CD4-positive, alpha-beta T cell treated with Interferon alpha-2 for 1 hour (primary cell): ENCODE measurements at regions not wholly inside any gene's neighbourhood (a gene's known extent, or its start where the extent isn't known, plus 50 kb on each side); places are given as distances from the start of the nearest gene placed in this dataset.
"Not testable (repeated sequence)": the region's sequence is repeated elsewhere in the genome, so short reads cannot be mapped to it uniquely, and the experiment has no call there.

ENCODE experiments used
- DNase-seq, 2 donors: peaks; one replicate each; pipeline ENCODE4 v3.0.0-alpha.2; 2020 to 2022

DNA sequence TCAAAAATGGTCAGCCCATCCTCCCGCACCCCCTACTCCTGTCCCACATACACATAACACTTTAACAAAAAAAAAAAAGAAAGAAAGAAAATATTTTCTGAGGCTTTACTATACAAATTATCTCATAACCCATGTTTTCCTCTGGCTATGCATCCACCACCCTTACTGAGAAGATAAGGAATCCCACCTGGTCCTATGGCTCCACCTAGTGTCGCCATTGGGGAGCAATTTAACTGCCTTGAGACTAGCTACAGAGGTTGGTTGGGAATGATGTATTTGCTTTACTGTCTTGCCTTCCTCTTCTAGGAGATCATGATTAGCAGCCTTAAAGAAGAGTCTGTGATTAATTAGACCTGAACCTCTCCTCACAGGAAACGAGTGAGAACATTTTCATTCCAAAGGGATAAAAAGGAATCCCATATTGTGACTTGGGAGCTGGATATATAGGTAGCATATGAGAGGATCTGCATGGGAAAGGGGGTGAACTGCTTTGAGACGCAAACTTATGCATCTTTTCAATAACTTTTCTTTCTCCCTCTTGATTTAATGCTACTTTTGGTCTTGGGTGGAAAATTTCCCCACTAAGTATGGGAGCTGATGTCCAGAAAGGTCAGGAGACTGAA is 77.7 kb upstream of the SELENOP start:
- DNase-seq, result peak; percentile 62 to 69

DNA sequence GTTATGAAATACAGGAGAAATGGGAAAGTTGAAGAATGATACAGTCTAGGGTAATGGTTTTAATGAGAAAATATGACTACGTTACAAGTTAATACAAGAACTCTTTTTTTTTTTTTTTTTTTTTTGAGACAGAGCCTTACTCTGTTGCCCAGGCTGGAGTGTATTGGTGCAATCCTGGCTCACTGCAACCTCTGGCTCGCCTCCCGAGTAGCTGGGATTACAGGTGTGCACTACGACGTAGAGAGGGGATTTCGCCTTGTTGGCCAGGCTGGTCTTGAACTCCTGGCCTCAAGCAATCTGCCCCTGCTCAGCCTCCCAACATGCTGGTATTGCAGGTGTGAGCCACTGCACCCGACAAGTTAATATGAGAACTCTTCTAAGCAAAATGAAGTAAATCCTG is 77.1 kb upstream of the SELENOP start:
- no peak for DNase-seq

DNA sequence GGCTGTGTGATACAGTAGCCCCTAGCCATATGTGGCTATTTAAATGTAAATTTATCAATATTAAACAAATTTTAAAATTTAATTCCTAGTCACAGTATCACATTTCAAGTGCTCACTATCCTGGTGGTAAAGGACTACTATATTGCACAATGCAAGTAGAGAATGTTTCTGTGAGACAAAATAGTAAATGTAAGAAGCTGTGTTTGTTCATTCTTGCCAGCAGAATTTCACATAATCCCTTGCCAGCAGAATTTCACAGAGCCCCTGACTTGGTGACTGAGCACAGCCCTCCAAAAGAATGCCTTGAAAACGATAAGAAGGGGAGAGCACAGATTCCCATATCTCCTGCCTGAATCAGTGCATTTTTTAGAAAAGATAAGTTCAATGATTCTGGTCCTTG is 75.9 kb upstream of the SELENOP start:
- DNase-seq, result no peak

DNA sequence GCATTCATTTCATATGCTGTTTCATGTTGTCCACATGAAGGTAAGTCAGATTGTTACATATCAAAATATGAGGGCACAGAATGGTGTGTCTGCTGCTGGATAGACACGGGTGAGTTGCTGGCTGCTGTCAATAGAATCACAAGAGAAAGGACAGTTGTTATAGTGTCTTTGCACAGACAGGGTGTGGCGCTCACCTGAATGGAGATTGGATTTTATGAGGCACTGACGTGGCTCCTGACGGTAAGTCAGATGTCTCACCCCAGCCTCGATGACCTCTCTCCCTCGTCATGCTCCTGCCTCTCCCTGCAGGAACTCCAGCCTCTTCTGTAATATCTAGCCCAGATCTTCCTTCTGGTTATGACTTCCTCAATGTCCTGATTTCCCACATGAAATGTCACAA is 75.4 kb upstream of the SELENOP start:
- no peak for DNase-seq

DNA sequence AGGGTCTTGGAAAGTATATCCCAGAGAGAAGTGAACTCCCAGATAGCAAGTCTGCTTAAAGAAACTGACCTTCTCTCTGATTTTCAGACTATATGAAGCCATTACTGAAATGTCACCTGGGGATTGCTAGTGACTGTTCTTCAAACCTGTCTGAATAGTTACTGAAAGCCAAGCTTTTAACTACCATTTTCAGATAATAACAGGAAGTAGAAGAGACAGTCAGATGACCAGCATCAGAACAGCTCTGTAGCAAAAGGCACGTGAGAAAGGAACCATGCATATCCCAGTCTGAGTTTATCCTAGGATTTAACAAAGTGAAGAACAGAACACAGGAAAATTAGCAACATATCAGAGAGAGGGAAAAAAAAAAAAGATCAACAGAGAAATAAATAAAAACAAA is 74.9 kb upstream of the SELENOP start:
- DNase-seq, result no peak

DNA sequence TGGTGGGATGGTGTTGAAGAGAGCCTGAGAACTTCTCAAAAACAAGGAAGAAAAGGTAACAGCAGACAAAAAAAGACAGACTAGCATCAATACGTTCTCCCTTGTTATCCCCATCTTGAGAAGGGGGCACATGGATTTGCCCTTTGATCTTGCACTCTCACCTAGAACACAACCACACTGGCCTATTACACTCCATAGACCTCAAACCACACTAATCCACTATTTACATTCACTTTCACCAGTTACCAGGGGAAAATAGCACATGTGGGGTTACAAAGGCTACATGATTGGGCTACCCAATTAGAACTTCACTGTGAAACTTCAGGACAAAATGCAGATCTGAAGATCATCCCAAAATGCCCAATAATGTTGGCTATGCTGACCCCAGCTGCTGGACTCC is 72.6 kb upstream of the SELENOP start:
- no peak for DNase-seq

DNA sequence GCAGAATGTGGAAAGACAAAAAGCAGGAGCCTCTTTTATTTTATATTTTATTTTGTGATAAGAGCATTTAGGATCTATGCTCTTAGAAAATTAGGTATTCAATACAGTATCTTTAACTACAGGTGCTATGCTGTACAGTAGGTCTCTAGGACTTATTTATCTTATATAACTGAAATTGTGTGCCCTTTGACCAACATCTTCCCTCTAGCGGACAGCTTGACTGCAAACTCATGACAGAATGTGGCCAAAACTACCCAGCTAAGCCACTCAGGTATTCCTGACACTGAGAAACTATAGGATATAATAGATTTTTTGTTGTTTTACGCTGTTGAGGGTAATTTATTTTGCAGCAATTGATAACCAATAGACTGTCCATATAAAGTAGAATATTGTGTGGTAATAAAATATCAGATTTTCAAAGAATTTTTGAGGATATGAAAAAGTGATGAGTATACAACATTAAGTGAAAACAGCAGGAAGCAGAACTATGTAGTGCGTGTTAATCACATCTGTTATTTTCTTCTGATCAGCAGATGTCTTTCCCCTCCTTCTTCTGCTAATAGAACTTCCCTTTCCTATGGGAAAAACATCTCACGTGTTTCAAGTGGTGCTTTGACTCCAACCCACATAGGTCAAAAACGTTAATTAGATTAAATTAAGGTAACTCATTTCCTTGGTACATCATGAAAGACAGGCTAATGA is 69.9 kb upstream of the SELENOP start:
- no peak for DNase-seq

DNA sequence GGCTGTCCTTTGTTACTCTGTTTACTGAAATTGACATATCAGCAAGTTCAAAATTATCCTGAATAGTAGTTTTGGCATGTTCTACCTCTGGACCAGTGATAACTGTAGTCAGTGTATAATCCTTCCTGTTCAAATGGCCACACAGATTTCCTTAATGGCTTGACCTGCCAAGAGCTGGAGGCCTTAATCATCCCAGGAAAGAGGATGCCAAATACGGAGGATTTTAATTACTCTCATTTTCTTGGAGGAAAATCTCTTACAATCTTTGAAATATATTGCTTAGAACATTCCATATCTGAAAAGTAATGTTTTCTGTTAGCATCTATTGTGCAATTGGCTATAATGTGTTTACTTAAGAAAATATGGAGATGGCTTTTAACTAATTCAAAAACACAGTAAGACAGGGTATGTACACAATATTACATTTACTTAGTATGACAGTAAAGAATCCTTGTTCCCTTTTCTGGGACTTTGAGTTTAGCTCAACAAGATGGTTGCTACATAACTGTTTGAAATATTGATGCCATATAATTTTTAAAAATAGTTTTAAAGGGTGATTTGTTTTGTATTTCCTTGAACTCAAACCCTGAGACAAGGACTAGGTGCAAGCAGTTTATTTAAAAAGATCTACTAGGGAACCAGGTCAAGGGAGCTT is 68.9 kb upstream of the SELENOP start:
- DNase-seq, result no peak

DNA sequence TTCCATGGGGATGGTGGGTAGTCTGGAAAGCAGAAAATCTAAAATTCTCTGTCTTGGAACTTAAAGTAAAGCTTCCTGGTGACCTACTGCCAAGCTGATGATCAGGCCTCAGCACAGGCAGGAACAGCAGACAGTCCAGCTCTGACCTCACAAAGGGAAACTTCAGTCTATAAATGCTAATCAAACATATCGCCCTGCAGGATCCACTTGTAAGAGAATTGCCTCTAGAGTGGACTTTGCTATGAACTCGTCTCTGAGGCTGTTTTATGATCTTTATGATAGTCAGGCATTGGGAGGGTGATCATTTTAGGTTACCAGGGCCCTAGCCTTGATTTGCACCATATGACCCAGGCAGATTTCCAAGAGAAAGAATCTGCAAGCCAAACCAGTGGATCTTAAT is 67.6 kb upstream of the SELENOP start:
- DNase-seq, result no peak

DNA sequence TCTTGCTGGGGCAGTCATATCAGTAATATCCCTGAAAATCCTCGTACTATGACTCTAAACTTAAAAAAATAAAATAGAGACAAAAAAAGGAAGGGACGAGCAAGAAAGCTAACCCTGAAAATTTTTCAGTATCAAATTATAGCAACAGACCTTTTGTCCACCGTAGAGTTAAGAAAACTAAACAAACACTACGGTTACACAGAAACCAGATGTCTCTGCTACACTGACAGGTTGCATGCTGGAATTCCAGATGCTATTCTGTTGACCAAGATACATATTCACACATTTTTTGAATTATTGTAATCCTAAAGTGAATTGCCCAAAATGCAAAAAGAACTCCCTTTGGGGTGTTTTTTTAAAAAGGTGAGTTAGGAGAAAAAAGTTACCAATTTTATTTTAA is 66.9 kb upstream of the SELENOP start:
- no peak for DNase-seq

DNA sequence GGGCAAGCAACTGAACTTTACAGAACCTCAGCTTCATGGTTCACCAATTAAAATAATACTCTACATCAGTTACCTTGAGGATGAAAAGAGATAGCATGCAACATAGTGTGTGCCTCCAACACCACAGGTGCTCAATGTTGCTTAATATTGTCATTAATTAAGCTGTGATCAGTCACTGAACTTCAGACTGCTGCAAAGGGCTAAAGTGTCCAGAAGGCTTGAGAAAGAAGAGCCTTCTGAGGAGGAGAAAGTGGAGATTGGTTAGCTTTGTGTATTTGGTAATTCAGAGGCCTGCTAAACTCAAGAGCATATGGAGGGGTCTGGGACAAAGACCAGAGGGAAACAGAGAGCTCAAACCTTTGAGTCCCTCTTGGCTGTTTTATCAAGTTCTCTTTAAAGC is 66.3 kb upstream of the SELENOP start:
- DNase-seq, result no peak

DNA sequence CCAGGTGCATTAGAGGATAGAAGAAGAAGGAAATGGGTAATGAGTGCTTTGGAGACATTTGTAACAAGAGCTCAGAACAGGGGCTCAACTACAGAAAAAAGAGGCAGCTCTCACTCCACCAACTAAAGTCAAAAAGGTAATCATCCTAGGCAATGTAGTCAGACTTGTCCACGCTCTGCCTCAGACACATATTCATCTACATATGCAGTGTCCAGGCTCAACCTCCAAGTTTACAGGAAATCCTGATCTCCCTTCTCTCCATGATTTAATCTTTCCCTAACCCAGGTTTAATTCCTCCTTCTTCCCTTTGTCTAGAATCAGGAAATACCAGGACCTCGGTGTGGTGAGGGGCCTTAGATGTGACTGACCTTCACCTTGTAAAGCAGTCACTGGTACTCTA is 65.7 kb upstream of the SELENOP start:
- DNase-seq, result no peak

DNA sequence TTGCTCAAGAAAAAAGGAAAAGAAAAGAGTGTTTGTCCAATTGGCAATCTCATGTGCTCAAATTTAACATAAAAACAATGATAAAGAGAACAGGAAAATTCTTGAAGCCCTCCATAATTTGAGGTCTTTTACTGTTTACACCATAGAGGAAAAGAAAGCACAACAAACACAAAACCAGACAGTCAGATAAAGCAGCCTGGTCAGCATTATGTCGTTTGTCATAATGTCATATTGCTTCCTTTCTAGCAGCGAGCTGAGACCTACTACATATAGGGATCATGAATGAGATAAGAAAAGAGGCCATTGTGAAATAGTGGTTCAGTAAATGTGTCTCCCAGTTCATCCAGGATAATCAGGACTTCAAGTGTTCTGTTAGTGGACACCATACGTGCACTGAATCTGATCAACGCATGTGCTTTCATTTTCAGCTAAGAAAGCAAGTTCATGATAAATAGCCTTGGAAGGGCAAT is 64.7 kb upstream of the SELENOP start:
- DNase-seq, result no peak

DNA sequence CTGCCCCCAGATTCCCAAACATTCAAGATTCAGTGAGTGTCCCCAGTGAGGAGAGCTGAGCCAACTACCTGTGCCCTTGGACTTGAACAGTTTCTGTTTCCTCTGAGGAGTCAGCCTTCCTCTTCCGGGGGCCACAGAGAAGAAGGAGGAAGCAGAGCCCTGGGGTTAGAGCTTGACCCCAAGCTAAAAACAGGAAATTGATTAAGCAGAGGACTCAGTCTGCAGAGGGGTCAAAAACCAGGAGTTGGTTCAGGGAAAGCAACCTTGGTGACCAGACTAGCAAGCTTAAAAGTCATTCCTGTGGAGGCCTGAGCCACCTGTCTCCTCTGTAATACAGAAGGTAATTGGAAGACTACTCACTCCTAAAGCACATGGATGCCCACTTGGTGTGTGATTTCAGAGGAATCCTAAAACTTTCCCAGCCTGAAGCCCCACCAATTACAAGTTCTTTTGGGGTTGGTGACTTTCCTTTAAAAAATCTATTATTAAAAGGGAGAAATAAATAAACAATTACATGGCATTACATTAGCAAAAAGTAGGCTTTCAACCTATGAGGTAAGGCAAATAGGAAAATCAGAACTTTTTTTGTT is 64.2 kb upstream of the SELENOP start:
- DNase-seq, result no peak

DNA sequence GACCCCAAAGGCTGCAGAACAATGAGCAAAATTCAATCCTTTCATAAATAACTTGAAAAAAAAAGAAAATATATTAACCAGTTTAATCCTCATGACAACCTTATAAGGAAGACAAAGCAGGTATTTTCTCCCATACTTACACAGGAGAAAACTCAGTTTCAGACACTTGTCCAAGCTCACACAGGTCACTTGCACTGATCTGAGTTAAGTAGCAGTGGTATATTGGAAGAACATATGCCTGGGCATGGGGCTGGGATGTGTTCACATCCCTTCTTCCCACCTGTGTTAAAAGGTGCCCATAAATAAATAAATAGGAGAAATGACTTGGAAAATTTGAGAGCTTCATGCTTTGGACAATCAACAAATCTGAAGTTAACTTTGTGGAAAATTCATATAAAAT is 63.5 kb upstream of the SELENOP start:
- DNase-seq, result no peak

DNA sequence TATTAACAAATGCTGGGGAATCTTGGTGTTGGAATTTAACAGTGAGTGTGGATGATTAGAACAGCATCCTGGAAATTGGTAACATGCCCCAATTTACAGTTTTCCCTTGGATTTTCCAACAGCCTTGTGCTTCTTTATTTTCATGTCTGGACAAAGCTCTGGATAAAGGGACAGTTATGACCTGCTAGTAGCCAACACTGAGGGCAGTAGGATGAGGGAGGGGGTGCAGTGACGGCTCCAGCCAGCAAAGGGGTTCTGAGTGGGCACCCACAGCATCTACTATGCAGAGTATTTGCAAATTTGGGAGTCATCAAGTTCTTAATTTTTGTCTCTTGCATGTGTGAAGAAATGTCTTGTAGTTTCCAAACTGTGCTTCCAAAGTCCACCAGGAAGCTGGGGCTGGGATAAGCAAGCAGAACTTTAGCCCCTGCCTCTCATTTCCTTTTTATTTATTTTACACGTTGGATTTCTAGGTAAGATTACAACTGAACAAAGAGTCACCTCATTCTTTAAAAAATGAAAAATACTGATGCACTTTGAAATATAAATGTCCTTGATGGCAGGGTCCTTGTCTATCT is 63.0 kb upstream of the SELENOP start:
- DNase-seq, result no peak

DNA sequence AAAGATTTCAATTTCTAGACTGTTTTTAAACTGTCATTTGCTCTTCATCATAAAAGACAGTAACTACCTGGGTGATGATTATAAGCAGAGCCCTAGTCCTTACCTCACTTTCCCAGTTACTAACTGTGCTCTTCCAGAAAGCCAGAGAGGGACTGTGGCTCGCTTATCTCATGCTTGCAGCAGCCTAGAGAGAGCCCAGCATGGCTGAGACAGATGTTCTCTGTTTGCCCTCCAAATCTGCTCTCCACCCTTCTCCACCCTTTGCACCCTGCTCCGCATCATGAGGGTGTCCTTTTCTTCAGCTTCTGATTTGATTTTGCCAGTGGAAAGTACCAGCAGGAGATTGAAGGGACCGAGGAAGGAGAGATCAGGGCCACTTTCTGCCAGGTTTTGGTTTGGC is 61.2 kb upstream of the SELENOP start:
- DNase-seq, result no peak

DNA sequence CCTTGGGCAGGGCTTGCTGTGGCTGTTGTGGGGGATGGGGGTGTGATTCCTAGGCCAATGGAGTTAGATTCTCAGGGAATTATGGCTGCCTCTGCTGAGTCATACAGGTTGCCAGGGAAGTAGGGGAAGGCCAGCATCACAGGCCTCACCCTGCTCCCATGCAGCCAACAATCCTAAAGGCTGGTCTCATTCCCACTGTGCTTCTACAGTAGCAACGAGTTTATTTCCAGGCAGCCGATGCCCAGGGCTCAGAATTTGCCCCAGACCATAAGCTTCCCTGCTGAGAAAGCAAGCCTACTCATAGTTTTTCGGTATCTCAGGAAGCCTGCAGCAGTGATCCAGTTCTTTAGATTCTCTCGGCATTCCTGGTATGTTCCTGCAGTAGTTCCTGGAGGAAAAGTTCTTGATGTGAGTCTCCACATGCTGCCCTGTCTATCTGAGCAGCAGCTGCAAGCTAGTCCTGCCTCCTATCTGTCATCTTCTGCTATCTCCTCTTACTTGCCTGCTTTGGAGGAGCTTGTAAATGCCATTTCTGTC is 59.3 kb upstream of the SELENOP start:
- no peak for DNase-seq

DNA sequence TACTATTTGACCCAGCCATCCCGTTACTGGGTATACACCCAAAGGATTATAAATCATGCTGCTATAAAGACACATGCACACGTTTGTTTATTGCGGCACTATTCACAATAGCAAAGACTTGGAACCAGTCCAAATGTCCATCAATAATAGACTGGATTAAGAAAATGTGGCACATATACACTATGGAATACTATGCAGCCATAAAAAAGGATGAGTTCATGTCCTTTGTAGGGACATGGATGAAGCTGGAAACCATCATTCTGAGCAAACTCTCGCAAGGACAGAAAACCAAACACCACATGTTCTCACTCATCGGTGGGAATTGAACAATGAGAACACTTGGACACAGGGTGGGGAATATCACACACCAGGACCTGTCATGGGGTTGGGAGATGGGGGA is 56.7 kb upstream of the SELENOP start:
- not testable (repeated sequence) for DNase-seq

DNA sequence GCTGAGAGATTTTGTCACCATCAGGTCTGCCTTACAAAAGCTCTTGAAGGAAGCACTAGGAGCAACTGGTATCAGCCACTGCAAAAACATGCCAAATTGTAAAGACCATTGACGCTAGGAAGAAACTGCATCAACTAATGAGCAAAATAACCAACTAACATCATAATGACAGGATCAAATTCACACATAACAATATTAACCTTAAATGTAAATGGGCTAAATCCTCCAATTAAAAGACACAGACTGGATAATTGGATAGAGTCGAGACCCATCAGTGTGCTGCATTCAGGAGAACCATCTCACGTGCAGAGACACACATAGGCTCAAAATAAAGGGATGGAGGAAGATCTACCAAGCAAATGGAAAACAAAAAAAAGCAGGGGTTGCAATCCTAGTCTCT is 53.1 kb upstream of the SELENOP start:
- not testable (repeated sequence) for DNase-seq
